A673 (cell line): ENCODE measurements at regions not wholly inside any gene's neighbourhood (a gene's known extent, or its start where the extent isn't known, plus 50 kb on each side); places are given as distances from the start of the nearest gene placed in this dataset.

Experiments used
- CTCF ChIP-seq: fragments of 300-800, 200-600 bp; sonication (generic); conservative IDR thresholded peaks from 2 replicates; pipeline ENCODE4 v1.5.1; 2017; ENCODE audit warnings: low read depth, mild to moderate bottlenecking, antibody characterized with exemption, low read length, moderate library complexity, mixed read lengths
- EZH2 ChIP-seq: fragments of 200-600 bp; sonication (generic); IDR thresholded peaks from 2 replicates; pipeline ENCODE4 v1.6.1; 2017; ENCODE audit warnings: borderline replicate concordance, low read depth, mild to moderate bottlenecking, mixed read lengths, antibody characterized with exemption, low read length; ENCODE audit not compliant: poor library complexity, severe bottlenecking

- no peak for TF ChIP-seq CTCF
- no peak for TF ChIP-seq EZH2
Measured at GRCh38 chr1:55387145-55387544, 172.0 kb upstream of the USP24 start.
